Astrocyte of the spinal cord (primary cell): ENCODE measurements at regions not wholly inside any gene's neighbourhood (a gene's known extent, or its start where the extent isn't known, plus 50 kb on each side); places are given as distances from the start of the nearest gene placed in this dataset.
A peak's percentile ranks its signal among the peaks of the same experiment; 100 is the strongest.

ENCODE experiments used
- DNase-seq: peaks from one replicate; pipeline ENCODE4 v3.0.0; 2011; ENCODE audit warnings: low read depth, low spot score
- H3K4me3 ChIP-seq: 2 replicates; pipeline ENCODE4 v1.5.1; 2011; ENCODE audit warnings: low read depth, mild to moderate bottlenecking, low read length, moderate library complexity
- in situ Hi-C: cut with HindIII; loops from 2 replicates; pipeline ENCODE4 v1.10.0; 2017; ENCODE audit warnings: low sequenced_read_pairs
- TF ChIP-seq, protein P1 (sequence below): IDR thresholded peaks from 2 replicates; pipeline ENCODE4 v1.5.1; 2012; ENCODE audit warnings: low read depth, mild to moderate bottlenecking, low read length, inconsistent platforms

DNA sequence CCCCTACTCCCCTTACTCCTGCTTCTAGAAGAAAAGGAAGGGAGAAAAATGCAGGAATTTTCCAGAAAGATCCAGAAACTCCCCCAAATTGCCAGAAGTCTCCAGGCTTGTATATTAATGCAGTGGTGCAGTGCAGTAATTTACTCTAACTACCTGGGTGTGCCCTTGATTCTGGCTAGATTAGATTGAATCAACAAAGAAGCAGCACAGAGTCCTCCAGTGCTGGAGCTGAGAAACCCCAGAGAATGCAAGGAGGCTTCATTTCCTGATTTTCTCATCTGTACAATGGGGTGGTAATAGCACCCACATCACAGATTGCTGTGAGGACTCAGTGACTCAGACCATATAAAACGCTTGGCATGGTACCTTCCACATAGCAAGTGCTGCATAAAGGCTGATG, 247.3 kb upstream of the RPL38 start:
- TF ChIP-seq, protein P1, sequence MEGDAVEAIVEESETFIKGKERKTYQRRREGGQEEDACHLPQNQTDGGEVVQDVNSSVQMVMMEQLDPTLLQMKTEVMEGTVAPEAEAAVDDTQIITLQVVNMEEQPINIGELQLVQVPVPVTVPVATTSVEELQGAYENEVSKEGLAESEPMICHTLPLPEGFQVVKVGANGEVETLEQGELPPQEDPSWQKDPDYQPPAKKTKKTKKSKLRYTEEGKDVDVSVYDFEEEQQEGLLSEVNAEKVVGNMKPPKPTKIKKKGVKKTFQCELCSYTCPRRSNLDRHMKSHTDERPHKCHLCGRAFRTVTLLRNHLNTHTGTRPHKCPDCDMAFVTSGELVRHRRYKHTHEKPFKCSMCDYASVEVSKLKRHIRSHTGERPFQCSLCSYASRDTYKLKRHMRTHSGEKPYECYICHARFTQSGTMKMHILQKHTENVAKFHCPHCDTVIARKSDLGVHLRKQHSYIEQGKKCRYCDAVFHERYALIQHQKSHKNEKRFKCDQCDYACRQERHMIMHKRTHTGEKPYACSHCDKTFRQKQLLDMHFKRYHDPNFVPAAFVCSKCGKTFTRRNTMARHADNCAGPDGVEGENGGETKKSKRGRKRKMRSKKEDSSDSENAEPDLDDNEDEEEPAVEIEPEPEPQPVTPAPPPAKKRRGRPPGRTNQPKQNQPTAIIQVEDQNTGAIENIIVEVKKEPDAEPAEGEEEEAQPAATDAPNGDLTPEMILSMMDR = no peak
- in situ Hi-C loops = no loop called here
- DNase-seq = no peak
- H3K4me3 ChIP-seq = no peak overlapping the region

DNA sequence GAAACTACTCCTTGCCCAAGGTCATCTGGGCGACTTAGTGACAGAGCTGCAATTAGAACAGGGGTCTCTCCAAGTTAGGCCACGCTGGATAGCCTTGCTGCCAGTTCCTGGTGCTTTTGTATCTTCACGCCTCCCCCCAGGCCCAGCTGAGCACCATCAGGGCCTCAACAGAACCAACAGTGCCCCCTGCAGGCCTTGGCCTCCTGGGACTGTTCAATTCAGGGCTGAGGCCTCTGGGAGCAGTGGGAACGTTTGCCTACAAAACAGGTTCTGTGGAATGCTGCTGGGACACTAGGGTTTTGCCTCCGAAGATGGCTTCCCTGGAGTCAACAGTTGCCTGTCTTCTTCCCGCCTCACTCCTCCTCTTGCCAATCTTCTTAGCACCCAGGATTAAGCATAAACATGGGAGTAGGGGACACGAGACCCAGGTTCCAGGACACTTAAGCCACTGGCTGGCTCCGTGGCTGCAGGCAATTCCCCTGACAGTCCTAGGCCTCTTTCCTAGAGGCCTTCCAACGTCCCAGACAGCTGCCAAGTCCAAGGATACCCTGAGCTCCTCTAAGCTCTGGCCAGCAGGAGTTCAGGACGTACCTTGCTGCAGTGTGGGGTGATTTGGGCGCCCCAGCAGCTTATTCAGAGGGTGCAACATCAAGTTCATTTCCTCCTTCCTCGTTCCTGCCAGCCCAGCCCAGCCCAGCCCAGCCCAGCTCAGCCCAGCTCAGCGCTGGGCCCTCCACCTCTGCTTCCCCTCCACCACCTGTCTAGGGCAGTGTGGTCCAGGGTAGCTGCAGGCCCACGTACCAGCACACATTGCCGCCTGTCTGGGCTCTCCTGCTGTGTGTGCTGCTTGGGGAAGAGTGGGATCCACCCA, 246.6 kb upstream of the RPL38 start:
- DNase-seq = no peak
- in situ Hi-C loops = no loop called here
- no peak overlapping the region for H3K4me3 ChIP-seq
- TF ChIP-seq, protein P1 = peak; percentile 25

DNA sequence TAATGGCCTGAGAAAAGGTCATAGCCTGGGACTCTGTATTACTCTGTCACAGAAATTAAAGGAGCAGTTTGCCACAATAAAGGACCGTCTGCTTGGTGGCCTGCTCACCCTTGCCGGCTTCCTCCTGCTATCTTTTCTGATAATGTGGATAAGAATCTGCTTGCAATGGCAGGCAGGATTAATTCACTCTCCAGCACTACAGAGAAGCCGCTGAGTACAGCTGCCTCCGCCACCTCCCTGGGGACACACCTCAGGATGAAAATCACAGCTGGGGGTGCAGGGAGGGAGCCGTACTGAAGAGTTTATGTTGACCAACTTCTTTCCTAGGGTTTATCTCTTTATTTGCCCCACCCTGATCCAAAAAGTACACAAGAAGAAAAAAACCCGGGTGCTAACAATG, 245.9 kb upstream of the RPL38 start:
- H3K4me3 ChIP-seq = no peak overlapping the region
- TF ChIP-seq, protein P1 = no peak
- in situ Hi-C loops = no loop called here
- no peak for DNase-seq

- in situ Hi-C loops = no loop called here
- no peak for DNase-seq
- TF ChIP-seq, protein P1 = no peak
- no peak overlapping the region for H3K4me3 ChIP-seq
Observed at GRCh38 chr17:73958453-73958852, 245.0 kb upstream of the RPL38 start.

DNA sequence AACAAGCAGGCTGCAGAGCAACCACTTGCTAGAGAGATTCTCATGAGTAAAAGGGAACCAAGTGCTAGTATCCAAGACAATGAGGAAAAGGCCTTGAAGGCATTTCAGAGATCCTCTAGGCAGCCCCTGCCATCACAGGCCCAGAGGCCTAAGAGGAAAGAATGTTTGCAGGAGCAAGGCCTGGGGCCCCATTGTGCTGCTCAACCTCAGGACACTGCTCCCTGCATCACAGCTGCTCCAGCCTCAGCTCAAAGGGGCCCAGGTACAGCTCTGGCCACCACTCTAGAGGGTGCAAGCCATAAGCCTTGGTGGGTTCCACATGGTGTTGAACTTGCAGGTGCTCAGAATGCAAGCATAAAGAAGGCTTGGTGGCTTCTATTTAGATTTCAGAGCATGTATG, 243.0 kb upstream of the RPL38 start:
- no peak overlapping the region for H3K4me3 ChIP-seq
- TF ChIP-seq, protein P1 = no peak
- in situ Hi-C loops = no loop called here
- DNase-seq = no peak

DNA sequence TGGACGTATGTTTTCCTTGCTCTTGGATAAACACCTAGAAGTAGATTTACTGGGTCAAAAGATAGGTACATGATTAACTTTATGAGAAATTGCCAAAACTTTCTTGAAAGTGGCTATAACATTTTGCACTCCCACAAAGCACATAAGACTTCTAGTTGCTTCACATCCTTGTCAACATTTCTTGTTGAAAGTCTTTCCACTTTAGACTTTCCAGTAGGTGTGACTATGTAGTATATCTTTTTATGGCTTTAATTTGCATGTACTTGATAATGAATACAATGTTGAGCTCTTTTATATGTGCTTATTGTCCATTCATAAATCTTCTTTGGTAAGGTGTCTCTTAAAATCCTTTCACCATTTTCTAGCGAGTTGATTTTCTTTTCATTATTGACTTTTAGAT, 241.2 kb upstream of the RPL38 start:
- no peak overlapping the region for H3K4me3 ChIP-seq
- DNase-seq = no peak
- in situ Hi-C loops = no loop called here
- TF ChIP-seq, protein P1 = no peak
